GM12892 (cell line): ENCODE measurements at regions not wholly inside any gene's neighbourhood (a gene's known extent, or its start where the extent isn't known, plus 50 kb on each side); places are given as distances from the start of the nearest gene placed in this dataset.

Experiments
- POLR2A ChIP-seq: IDR thresholded peaks from 2 replicates; pipeline ENCODE4 v1.6.1; 2011; ENCODE audit warnings: low read depth, low read length, control low read depth
- POLR2AphosphoS5 ChIP-seq: IDR thresholded peaks from 2 replicates; pipeline ENCODE4 v1.6.1; 2011; ENCODE audit warnings: low read depth, low read length, control low read depth

- TF ChIP-seq POLR2AphosphoS5 (no peak), POLR2A (no peak)
These were observed 310.3 kb upstream of the GYPC start for GRCh38 chr2:126345691-126346090.
